Ishikawa (cell line): ENCODE measurements at regions not wholly inside any gene's neighbourhood (a gene's known extent, or its start where the extent isn't known, plus 50 kb on each side); places are given as distances from the start of the nearest gene placed in this dataset.

Source experiments
- CEBPB ChIP-seq: IDR thresholded peaks from 2 replicates; pipeline ENCODE4 v1.6.1; 2012
- CREB1 ChIP-seq: IDR thresholded peaks from 2 replicates; pipeline ENCODE4 v1.6.1; 2012; ENCODE audit warnings: low read depth
- EGR1 ChIP-seq: IDR thresholded peaks from 2 replicates; pipeline ENCODE4 v1.6.1; 2012
- EP300 ChIP-seq: IDR thresholded peaks from 2 replicates; pipeline ENCODE4 v1.6.1; 2012; ENCODE audit warnings: borderline replicate concordance
- FOXM1 ChIP-seq: IDR thresholded peaks from 2 replicates; pipeline ENCODE4 v1.6.1; 2012; ENCODE audit warnings: low read depth, borderline replicate concordance
- NFIC ChIP-seq: IDR thresholded peaks from 2 replicates; pipeline ENCODE4 v1.6.1; 2012
- RAD21 ChIP-seq: IDR thresholded peaks from 2 replicates; pipeline ENCODE4 v1.6.1; 2012; ENCODE audit warnings: low read depth
- REST ChIP-seq: IDR thresholded peaks from 2 replicates; pipeline ENCODE4 v1.6.1; 2012; ENCODE audit warnings: low read depth, mild to moderate bottlenecking
- TAF1 ChIP-seq: IDR thresholded peaks from 2 replicates; pipeline ENCODE4 v1.6.1; 2012; ENCODE audit warnings: low read depth, mild to moderate bottlenecking
- TCF12 ChIP-seq: IDR thresholded peaks from 2 replicates; pipeline ENCODE4 v1.6.1; 2012; ENCODE audit warnings: low read depth
- TEAD4 ChIP-seq: IDR thresholded peaks from 2 replicates; pipeline ENCODE4 v1.6.1; 2012
- YY1 ChIP-seq: IDR thresholded peaks from 2 replicates; pipeline ENCODE4 v1.6.1; 2012; ENCODE audit warnings: low read depth
- ZBTB7A ChIP-seq: IDR thresholded peaks from 2 replicates; pipeline ENCODE4 v1.6.1; 2012; ENCODE audit warnings: low read depth
- TF ChIP-seq, protein P1 (sequence below): IDR thresholded peaks from 2 replicates; pipeline ENCODE4 v1.6.1; 2012
- TF ChIP-seq, protein P2 (sequence below): IDR thresholded peaks from 2 replicates; pipeline ENCODE4 v1.6.1; 2012

DNA sequence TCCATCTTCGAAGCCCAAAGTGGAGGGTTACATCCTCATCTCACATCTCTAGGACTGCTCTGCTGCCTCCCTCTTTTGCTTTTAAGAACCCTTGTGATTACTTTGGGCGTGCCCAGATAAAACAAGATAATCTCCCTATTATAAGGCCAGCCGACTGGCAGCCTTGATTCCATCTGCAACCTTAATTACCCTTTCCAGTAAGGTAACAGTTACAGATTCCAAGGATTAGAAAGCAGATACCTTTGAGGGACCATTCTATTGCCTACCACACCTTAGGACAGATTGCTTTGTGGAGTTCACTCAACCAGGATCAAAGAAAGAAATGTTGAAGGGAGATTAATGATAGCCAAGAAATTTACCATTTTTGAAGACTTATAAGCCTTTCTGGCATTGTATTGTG lies 250.8 kb upstream of the ACVR2A start:
- TF ChIP-seq TAF1 (no peak), TEAD4 (no peak), YY1 (no peak), NFIC (no peak), FOXM1 (no peak), CREB1 (no peak), EGR1 (no peak), REST (no peak), CEBPB (no peak), TCF12 (no peak), RAD21 (no peak), EP300 (no peak), ZBTB7A (no peak)
- TF ChIP-seq, protein P1, sequence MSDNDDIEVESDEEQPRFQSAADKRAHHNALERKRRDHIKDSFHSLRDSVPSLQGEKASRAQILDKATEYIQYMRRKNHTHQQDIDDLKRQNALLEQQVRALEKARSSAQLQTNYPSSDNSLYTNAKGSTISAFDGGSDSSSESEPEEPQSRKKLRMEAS = no peak
- TF ChIP-seq, protein P2, sequence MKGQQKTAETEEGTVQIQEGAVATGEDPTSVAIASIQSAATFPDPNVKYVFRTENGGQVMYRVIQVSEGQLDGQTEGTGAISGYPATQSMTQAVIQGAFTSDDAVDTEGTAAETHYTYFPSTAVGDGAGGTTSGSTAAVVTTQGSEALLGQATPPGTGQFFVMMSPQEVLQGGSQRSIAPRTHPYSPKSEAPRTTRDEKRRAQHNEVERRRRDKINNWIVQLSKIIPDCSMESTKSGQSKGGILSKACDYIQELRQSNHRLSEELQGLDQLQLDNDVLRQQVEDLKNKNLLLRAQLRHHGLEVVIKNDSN = no peak

GRCh38 chr2:147589127-147589526 lies 255.7 kb upstream of the ACVR2A start:
- TF ChIP-seq REST (no peak), CREB1 (no peak), ZBTB7A (no peak), FOXM1 (no peak), TAF1 (no peak), CEBPB (no peak), TCF12 (no peak), YY1 (no peak), TEAD4 (no peak), EGR1 (no peak), RAD21 (no peak), EP300 (no peak)
- TF ChIP-seq, protein P2 = no peak
- TF ChIP-seq, protein P1 = no peak

GRCh38 chr2:147588191-147588590 lies 256.6 kb upstream of the ACVR2A start:
- TF ChIP-seq CREB1 = no peak
- TF ChIP-seq TEAD4 = no peak
- TF ChIP-seq, protein P1 = no peak
- TF ChIP-seq REST = no peak

- TF ChIP-seq TEAD4 = no peak
- TF ChIP-seq FOXM1 = no peak
Observed at GRCh38 chr2:147578529-147578928, 266.3 kb upstream of the ACVR2A start.

- TF ChIP-seq ZBTB7A (no peak), NFIC (no peak), REST (no peak), TCF12 (no peak), CEBPB (no peak), CREB1 (no peak), EP300 (no peak), YY1 (no peak), TAF1 (no peak), EGR1 (no peak), FOXM1 (no peak), TEAD4 (no peak), RAD21 (no peak)
- TF ChIP-seq, protein P2 = no peak
- TF ChIP-seq, protein P1 = no peak
Observed at GRCh38 chr2:147577998-147578380, 266.8 kb upstream of the ACVR2A start.
